Coronary artery (tissue), 2 donors: ENCODE measurements at regions not wholly inside any gene's neighbourhood (a gene's known extent, or its start where the extent isn't known, plus 50 kb on each side); places are given as distances from the start of the nearest gene placed in this dataset.
"Not testable (repeated sequence)": the region's sequence is repeated elsewhere in the genome, so short reads cannot be mapped to it uniquely, and the experiment has no call there.

Source experiments
- DNase-seq: peaks from one replicate; pipeline ENCODE4 v3.0.0-alpha.2; 2017; ENCODE audit warnings: low spot score
- H3K27ac ChIP-seq, 2 donors: fragments of 200-600 bp; sonication (generic); one replicate each; pipeline ENCODE4 v1.5.1; 2016 to 2019
- H3K4me3 ChIP-seq: fragments of 200-600 bp; sonication (generic); 2 replicates; pipeline ENCODE4 v1.5.1; 2016; ENCODE audit warnings: mild to moderate bottlenecking, moderate library complexity
- TF ChIP-seq, protein P1 (sequence below): fragments of 200-600 bp; sonication (generic); IDR thresholded peaks from one replicate; pipeline ENCODE4 v1.5.1; 2019; ENCODE audit warnings: antibody characterized with exemption

DNA sequence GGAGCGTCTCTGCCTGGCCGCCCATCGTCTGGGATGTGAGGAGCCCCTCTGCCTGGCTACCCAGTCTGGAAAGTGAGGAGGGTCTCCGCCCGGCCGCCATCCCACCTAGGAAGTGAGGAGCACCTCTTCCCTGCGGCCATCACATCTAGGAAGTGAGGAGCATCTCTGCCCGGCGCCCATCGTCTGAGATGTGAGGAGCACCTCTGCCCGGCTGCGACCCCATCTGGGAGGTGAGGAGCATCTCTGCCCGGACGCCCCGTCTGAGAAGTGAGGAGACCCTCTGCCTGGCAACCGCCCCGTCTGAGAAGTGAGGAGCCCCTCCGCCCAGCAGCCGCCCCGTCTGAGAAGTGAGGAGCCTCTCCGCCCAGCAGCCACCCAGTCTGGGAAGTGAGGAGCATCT lies 84.5 kb downstream of the IDS start:
- DNase-seq, H3K27ac ChIP-seq, H3K4me3 ChIP-seq: not testable (repeated sequence)

DNA sequence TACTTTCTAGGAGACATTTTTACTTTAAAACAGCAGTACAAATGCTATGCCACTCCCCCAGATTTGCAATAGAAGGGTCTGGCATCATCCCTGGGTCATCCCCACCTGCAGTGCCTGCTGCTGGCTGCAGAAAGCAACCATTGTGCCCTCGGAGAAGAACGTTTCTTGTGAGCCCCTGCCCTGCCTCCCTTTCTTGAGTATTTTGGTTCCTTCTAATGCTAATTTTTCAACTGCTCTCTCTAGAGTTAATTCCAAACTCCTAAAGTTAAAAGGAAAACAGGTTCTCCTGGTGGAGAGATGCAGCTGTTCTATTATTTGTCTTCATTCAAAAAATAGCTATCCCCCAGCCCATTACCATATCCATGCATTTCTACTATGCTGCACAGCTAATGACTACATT lies 107.1 kb downstream of the IDS start:
- no peak for DNase-seq
- TF ChIP-seq, protein P1, sequence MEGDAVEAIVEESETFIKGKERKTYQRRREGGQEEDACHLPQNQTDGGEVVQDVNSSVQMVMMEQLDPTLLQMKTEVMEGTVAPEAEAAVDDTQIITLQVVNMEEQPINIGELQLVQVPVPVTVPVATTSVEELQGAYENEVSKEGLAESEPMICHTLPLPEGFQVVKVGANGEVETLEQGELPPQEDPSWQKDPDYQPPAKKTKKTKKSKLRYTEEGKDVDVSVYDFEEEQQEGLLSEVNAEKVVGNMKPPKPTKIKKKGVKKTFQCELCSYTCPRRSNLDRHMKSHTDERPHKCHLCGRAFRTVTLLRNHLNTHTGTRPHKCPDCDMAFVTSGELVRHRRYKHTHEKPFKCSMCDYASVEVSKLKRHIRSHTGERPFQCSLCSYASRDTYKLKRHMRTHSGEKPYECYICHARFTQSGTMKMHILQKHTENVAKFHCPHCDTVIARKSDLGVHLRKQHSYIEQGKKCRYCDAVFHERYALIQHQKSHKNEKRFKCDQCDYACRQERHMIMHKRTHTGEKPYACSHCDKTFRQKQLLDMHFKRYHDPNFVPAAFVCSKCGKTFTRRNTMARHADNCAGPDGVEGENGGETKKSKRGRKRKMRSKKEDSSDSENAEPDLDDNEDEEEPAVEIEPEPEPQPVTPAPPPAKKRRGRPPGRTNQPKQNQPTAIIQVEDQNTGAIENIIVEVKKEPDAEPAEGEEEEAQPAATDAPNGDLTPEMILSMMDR = no peak
- H3K4me3 ChIP-seq = no peak overlapping the region
- H3K27ac ChIP-seq = no peak overlapping the region

DNA sequence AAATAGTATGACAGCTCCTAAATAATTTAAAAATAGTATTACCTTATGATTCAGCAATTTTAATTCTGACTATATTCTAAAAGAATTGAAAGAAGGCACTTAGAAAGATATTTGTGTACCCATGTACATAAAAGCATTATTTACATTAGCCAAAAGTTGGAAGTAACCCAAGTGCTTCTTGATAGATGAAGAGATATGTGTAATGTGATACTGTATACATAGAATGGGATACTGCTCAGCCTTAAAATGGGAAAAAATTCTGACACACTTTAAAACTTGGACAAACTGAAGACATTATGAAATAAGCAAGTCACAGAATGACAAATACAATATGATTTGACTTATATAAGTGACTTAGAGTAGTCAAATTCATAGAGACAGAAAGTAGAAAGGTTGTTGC lies 112.2 kb downstream of the IDS start:
- no peak overlapping the region for H3K4me3 ChIP-seq
- TF ChIP-seq, protein P1 = no peak
- H3K27ac ChIP-seq = no peak overlapping the region
- DNase-seq = no peak

DNA sequence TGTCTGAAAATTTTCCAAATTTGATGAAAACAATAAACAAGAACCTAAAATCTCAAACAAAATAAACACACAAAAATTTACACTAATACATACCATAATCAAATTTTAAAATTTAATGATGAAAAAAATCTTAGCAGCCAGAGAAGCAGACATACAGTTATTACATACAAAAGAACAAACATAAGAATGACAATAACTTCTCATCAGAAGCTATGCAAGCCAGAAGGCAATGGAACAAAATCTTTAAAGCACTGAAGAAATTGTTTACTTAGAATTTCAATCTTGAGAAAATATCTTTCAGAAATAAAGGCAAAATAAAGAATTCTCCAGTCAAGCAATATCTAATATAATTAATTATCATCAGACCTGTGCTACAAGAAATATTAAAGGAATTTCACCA lies 121.3 kb downstream of the IDS start:
- no peak for DNase-seq
- TF ChIP-seq, protein P1 = no peak
- Histone ChIP-seq H3K27ac (no peak overlapping the region), H3K4me3 (no peak overlapping the region)

DNA sequence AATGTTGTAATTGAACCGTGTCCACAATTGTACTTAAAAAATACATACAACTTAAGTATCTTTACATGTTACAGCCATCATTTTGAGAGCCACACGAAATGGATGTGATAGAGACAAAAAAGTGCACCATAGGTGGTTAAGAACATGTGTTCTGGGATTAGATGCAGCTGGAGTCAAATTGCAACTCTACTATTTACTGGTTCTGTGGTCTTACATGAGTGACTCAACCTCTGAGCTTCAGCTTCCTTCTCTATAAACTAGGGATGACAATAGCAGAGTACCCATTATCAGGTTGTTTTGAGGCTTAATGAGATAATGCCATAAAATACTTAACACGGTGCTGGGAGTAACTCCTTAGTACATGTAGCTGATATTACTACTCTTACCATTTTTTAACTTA lies 130.4 kb downstream of the IDS start:
- TF ChIP-seq, protein P1 = no peak
- H3K27ac ChIP-seq = no peak overlapping the region
- no peak overlapping the region for H3K4me3 ChIP-seq
- DNase-seq = no peak

DNA sequence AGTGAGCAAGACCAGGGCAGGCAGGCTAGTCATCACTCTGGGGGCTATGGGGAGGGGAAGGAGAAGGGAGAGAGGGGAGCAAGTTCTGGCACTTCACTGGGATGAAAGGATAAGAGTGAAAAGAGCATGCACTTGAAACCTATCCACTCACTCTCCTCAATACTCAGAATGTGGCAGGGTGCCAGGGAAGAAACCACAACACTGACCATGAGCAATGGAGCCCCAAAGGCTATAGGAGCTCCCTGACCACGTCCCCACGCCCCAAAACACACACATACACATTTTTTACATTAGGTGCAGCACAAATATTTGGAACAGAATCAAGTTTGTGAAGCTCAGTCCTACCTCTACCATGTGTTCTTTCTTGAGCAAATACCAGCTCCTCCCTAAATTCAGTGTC lies 132.2 kb downstream of the IDS start:
- DNase-seq = no peak

DNA sequence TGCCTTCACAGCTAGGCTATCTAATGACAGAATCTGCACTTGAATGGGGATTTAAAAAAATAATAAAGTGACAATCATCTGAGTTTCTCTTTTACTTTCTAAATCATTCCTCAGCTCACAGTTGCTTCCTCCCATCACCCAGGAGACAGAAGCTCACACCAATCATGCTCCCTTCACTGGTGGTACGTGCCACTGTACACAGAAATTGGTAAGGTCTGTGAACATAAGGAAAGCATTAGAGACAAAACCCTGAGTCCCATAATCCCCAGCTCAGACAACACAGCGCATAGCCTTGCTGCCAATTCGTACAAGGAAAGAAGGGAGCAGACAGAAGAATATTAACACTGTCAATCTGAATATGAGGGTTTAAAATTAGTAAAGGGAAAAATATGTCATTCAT lies 133.1 kb downstream of the IDS start:
- no peak for DNase-seq
- TF ChIP-seq, protein P1 = no peak
- Histone ChIP-seq H3K27ac (no peak overlapping the region), H3K4me3 (no peak overlapping the region)

More for the DNA sequence above, 132.2 kb downstream of the IDS start:
- TF ChIP-seq, protein P1 = no peak
- Histone ChIP-seq H3K27ac (no peak overlapping the region), H3K4me3 (no peak overlapping the region)

DNA sequence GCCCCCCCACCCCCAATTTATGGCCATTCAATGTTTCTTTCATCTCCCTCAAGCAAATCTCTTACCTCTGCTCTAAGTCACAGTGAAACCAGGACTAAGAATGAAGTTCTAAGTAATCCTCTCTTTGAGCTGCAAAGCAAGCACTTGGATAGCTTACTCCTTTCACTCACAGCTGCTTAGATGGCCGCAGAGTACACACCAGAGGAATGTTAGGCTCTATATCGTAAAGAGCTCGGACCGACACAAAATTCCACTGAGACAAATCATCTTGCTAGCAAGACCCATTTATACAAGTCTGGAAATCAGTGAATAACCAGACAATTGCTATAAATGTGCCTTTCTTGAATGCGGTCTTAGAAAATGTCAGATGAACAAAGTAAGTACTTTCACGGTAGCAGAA lies 135.0 kb downstream of the IDS start:
- TF ChIP-seq, protein P1 = no peak
- H3K4me3 ChIP-seq = no peak overlapping the region
- DNase-seq = no peak
- no peak overlapping the region for H3K27ac ChIP-seq
